Memory B cell (primary cell): ENCODE measurements at regions not wholly inside any gene's neighbourhood (a gene's known extent, or its start where the extent isn't known, plus 50 kb on each side); places are given as distances from the start of the nearest gene placed in this dataset.
"Not testable (repeated sequence)": the region's sequence is repeated elsewhere in the genome, so short reads cannot be mapped to it uniquely, and the experiment has no call there.

Experiments
- ATAC-seq: fragments of 150-1000 bp; cut with Tn5 transposase; 2 replicates; pipeline ENCODE4 v1.10.0; 2021; ENCODE audit warnings: low read depth, mild to moderate bottlenecking, moderate library complexity
- DNase-seq, 2 donors: peaks; one replicate each; pipeline ENCODE4 v3.0.0; 2022; ENCODE audit warnings: low spot score in 2 of 2
- H3K27ac Mint-ChIP-seq: one replicate; pipeline ENCODE4 v1.8.0; 2022; ENCODE audit warnings: mild to moderate bottlenecking, moderate library complexity, mixed read lengths
- H3K27me3 Mint-ChIP-seq: one replicate; pipeline ENCODE4 v1.8.0; 2022; ENCODE audit warnings: mixed read lengths
- H3K36me3 Mint-ChIP-seq: one replicate; pipeline ENCODE4 v1.8.0; 2022; ENCODE audit warnings: mild to moderate bottlenecking, mixed read lengths
- H3K4me1 Mint-ChIP-seq: one replicate; pipeline ENCODE4 v1.8.0; 2022; ENCODE audit warnings: mixed read lengths
- H3K4me3 Mint-ChIP-seq: one replicate; pipeline ENCODE4 v1.8.0; 2022; ENCODE audit warnings: mild to moderate bottlenecking, moderate library complexity, mixed read lengths
- H3K9me3 Mint-ChIP-seq: one replicate; pipeline ENCODE4 v1.8.0; 2022; ENCODE audit warnings: mixed read lengths

DNA sequence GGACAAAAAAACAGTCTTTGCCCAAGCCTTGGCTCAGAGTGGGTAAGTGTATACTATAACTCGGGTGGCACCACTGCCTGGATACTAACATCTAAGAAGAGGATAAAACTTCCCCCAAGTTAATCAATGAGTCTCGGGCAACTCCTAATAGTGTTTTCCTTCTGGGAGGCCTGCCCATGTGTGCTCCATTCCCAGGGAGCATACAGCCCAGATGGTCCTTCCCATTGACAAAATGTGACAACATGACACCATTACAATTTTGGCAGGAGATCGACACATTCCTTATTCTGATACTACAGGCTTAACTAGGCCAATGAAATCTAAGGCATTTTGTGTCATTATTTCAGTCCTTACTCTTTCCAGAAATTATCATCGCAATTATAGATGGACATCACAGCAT lies 52.7 kb upstream of the CRIM1 start:
- Mint-ChIP-seq H3K9me3 (no peaks in the 10 kb centered on the region), H3K4me1 (no peaks in the 10 kb centered on the region), H3K27me3 (peaks cover 3% of the 10 kb centered on the region), H3K4me3 (no peak overlapping the region), H3K36me3 (no peaks in the 10 kb centered on the region), H3K27ac (no peak overlapping the region)
- DNase-seq (no peak), ATAC-seq (no peak)

DNA sequence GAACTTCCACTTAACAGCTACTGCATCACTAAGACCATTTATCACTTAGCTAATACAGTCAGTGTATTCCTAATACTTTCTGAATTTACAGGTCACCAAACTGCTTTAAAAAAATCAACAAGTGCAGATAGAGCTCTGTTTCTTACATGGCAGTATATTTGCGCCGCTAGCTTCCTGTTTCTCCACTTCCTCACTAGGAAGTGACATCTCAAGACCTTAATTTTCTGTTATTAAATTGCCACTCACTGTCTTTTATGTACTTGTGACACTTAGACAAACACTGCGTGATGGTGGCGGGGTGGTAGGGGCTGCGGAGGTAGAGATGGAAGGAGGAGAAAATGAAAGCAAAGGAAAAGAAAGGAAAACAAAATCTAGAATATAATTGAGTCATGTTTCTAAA lies 53.7 kb upstream of the CRIM1 start:
- Mint-ChIP-seq H3K9me3 (no peaks in the 10 kb centered on the region), H3K27me3 (peaks cover 3% of the 10 kb centered on the region), H3K4me3 (no peak overlapping the region), H3K27ac (no peak overlapping the region), H3K36me3 (no peaks in the 10 kb centered on the region), H3K4me1 (no peaks in the 10 kb centered on the region)
- no peak for ATAC-seq
- DNase-seq: no peak

DNA sequence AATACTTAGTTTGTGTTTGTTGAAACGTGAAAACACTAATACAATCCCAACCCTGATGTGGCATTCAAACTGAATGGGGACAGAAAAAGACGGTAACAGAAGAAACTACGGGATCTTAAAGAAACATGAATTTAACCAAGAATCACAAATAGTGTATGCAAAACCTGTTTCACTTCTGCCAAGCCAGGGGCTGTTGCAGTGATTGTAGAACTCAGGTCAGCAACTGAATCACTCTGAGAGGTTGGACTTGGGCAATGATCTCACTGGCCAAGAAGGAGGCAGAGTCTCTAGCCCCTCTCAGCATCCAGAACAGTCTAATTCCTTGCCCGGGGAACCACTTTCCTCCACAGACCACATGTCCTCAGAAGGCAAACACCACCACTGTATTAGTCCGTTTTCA lies 54.9 kb upstream of the CRIM1 start:
- Mint-ChIP-seq H3K27ac (no peak overlapping the region), H3K27me3 (peaks cover 3% of the 10 kb centered on the region), H3K9me3 (no peaks in the 10 kb centered on the region), H3K4me1 (no peaks in the 10 kb centered on the region), H3K4me3 (no peak overlapping the region), H3K36me3 (no peaks in the 10 kb centered on the region)
- DNase-seq: no peak
- ATAC-seq: no peak

GRCh38 chr2:36296798-36297197 lies 58.8 kb upstream of the CRIM1 start:
- Mint-ChIP-seq H3K27ac (no peak overlapping the region), H3K36me3 (no peaks in the 10 kb centered on the region), H3K4me3 (no peak overlapping the region), H3K27me3 (peaks cover 1% of the 10 kb centered on the region), H3K4me1 (no peaks in the 10 kb centered on the region), H3K9me3 (no peaks in the 10 kb centered on the region)
- ATAC-seq (no peak), DNase-seq (no peak)

DNA sequence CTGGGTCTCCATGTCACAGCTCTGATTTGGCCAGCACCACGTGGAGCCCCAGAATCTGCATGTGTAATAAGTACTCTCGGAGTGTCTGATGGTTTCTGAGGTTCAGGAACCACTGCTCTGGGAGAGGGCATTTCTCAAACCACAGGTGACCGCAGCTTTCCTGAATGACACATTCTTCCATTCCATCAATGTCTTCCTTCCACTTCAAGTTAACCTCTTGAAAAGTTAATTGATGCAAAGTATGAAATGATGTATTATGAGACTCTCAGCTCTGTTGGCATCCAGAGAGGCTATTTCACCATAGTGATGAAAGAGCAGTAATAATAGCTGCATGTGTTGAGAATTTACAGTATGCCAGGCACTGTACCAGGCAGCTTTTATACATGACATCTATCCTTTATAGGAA lies 61.3 kb upstream of the CRIM1 start:
- H3K4me3 Mint-ChIP-seq: no peak overlapping the region

DNA sequence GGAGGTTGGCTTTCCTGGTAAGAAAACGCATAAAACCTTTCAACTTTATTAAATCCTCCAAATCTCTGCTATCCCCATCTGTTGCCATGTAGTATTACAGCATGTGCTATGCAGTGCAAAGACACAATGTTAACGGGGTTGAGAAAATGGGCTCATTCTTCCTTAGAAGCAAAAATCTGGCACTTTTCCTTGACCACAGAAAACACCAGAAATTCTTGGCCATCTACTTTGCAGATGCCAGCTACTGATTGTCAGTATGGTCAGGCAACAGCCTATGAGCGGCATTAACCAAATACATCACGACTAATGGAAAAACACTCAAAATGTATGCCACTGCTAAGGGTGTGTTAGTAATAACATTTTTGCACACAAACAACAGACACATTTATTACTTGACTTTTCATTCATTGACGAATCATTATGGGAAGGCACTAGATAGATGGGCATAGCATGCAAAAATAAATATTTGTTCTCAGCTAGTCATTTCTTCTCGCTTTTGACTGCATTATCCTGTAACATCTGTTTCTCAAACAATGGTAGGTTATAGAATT lies 65.2 kb upstream of the CRIM1 start:
- no peak for ATAC-seq
- Mint-ChIP-seq H3K27ac (no peak overlapping the region), H3K36me3 (no peaks in the 10 kb centered on the region), H3K27me3 (no peaks in the 10 kb centered on the region), H3K4me1 (no peaks in the 10 kb centered on the region), H3K9me3 (peaks cover under 1% of the 10 kb centered on the region), H3K4me3 (no peak overlapping the region)
- DNase-seq: no peak

More for the DNA sequence above, 61.3 kb upstream of the CRIM1 start:
- no peak for ATAC-seq
- no peak for DNase-seq
- Mint-ChIP-seq H3K9me3 (no peaks in the 10 kb centered on the region), H3K36me3 (no peaks in the 10 kb centered on the region), H3K27me3 (no peaks in the 10 kb centered on the region), H3K4me1 (no peaks in the 10 kb centered on the region), H3K27ac (no peak overlapping the region)

DNA sequence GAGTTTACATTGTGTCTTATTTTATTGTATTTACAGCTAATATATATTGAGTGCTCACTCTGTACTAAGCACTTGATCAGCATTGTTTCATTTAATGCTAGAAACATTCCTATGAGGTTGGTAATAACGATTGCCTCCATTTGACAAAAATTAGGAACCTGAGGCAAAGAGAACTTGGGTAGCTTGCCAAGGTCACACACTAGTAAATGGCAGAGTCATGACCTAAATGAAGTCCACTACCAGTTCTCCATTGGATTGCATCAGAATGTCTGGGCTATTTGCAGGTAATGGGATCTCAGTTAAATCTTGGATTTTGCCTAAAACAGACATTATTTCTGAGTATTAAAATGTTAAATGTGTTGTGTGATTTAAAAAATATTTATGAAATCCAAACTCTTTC lies 65.8 kb upstream of the CRIM1 start:
- H3K27me3 Mint-ChIP-seq: no peaks in the 10 kb centered on the region
- H3K27ac Mint-ChIP-seq: no peak overlapping the region
- DNase-seq (no peak), ATAC-seq (no peak)
- H3K9me3 Mint-ChIP-seq: peaks cover 1% of the 10 kb centered on the region
- H3K36me3 Mint-ChIP-seq: no peaks in the 10 kb centered on the region
- H3K4me1 Mint-ChIP-seq: no peaks in the 10 kb centered on the region
- no peak overlapping the region for H3K4me3 Mint-ChIP-seq

GRCh38 chr2:36287363-36288275 lies 68.0 kb upstream of the CRIM1 start:
- Mint-ChIP-seq H3K27ac (no peak overlapping the region), H3K9me3 (peaks cover 6% of the 10 kb centered on the region), H3K36me3 (no peaks in the 10 kb centered on the region), H3K27me3 (no peaks in the 10 kb centered on the region), H3K4me3 (no peak overlapping the region), H3K4me1 (no peaks in the 10 kb centered on the region)
- no peak for DNase-seq
- ATAC-seq: no peak

DNA sequence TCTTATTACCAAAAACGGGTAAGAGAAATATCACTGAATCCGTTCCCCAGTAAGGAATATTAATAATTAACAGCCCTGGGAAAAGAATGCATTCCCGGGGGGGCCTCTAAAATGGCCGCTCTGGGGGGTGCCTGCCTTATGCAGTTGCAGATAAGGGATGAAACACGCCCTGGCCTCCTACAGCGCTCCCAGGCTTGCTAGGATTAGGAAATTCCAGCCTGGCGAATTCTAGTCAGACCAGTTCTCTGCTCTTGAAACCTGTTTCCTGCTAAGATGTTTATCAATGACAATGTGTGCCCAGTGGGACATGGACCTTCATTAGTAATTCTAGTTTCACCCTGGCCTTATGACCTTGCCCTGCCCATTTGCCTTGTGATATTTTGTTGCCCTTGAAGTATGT lies 76.1 kb upstream of the CRIM1 start:
- not testable (repeated sequence) for H3K36me3 Mint-ChIP-seq

DNA sequence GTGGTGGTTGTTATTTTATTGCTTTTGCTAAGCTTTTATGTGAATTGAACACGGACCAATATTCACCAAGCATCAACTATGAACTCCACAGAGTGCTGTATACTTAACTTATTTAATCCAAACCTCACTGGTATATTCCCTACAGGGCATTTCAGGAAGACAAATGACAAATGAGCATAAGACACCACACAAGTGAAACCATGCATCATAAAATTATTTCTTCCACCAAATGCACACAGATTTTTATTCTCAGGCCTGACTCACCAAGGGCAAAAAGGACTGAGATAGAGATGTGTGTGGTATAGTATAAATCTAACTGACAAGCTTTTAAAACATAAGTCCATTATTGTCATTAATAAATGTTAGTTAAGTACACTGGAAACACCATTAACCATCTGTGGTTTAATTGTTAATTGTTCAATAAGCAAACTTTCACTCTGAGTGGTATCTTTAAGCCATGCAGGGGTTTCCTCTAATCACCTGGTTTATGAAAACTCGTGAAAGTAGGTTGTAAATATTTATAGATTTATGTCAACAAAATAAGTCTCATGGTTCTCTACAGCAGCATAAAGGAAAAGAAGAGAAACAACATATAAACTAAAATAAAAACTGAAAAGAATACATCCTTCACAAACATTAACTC lies 77.6 kb upstream of the CRIM1 start:
- no peak overlapping the region for H3K27ac Mint-ChIP-seq
- H3K9me3 Mint-ChIP-seq: peaks cover 11% of the 10 kb centered on the region
- H3K36me3 Mint-ChIP-seq: peaks cover 2% of the 10 kb centered on the region
- DNase-seq: no peak
- no peak overlapping the region for H3K4me3 Mint-ChIP-seq
- no peaks in the 10 kb centered on the region for H3K27me3 Mint-ChIP-seq
- no peaks in the 10 kb centered on the region for H3K4me1 Mint-ChIP-seq
- ATAC-seq: no peak

More for the DNA sequence above, 76.1 kb upstream of the CRIM1 start:
- H3K27me3 Mint-ChIP-seq, ATAC-seq, DNase-seq, H3K4me3 Mint-ChIP-seq, H3K27ac Mint-ChIP-seq, H3K4me1 Mint-ChIP-seq: not testable (repeated sequence)
- peaks cover 15% of the 10 kb centered on the region for H3K9me3 Mint-ChIP-seq

- Mint-ChIP-seq H3K4me3 (no peak overlapping the region), H3K27me3 (no peaks in the 10 kb centered on the region), H3K36me3 (peaks cover 2% of the 10 kb centered on the region), H3K4me1 (no peaks in the 10 kb centered on the region), H3K27ac (no peak overlapping the region), H3K9me3 (peaks cover 11% of the 10 kb centered on the region)
- ATAC-seq (no peak), DNase-seq (no peak)
Observed at GRCh38 chr2:36277146-36277808, 78.3 kb upstream of the CRIM1 start.

- no peaks in the 10 kb centered on the region for H3K27me3 Mint-ChIP-seq
- H3K4me1 Mint-ChIP-seq: no peaks in the 10 kb centered on the region
- no peak for ATAC-seq
- H3K9me3 Mint-ChIP-seq: peaks cover 5% of the 10 kb centered on the region
- no peaks in the 10 kb centered on the region for H3K36me3 Mint-ChIP-seq
- no peak overlapping the region for H3K4me3 Mint-ChIP-seq
- no peak for DNase-seq
- no peak overlapping the region for H3K27ac Mint-ChIP-seq
Observed at GRCh38 chr2:36271266-36271665, 84.3 kb upstream of the CRIM1 start.

GRCh38 chr2:36270758-36271157 lies 84.8 kb upstream of the CRIM1 start:
- DNase-seq (no peak), ATAC-seq (no peak)
- Mint-ChIP-seq H3K9me3 (peaks cover 8% of the 10 kb centered on the region), H3K4me3 (no peak overlapping the region), H3K27me3 (no peaks in the 10 kb centered on the region), H3K4me1 (no peaks in the 10 kb centered on the region), H3K36me3 (no peaks in the 10 kb centered on the region), H3K27ac (no peak overlapping the region)

DNA sequence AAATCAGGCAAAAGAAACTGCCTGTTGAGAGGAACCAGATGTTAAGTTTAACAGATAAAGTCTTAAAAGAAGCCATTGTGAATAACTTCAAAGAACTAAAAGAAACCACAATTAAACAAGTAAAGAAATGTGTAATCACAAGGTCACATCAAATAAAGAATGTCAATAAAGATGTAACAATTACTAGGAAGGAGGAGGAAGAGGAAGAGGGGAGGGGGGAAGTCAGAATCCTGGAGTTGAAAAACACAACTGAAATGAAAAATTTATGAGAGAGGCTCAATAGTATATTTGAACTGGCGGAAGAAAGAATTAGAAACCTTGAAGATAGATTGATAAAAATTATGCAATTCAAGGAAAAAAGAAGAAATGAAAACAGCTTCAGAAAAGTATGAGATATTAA lies 88.4 kb upstream of the CRIM1 start:
- no peak for DNase-seq

More for the DNA sequence above, 88.4 kb upstream of the CRIM1 start:
- Mint-ChIP-seq H3K27me3 (peaks cover 2% of the 10 kb centered on the region), H3K4me3 (no peak overlapping the region), H3K9me3 (peaks cover 8% of the 10 kb centered on the region), H3K4me1 (no peaks in the 10 kb centered on the region), H3K36me3 (no peaks in the 10 kb centered on the region), H3K27ac (no peak overlapping the region)
- ATAC-seq: no peak
